Skeletal muscle cell (primary cell): ENCODE measurements at regions not wholly inside any gene's neighbourhood (a gene's known extent, or its start where the extent isn't known, plus 50 kb on each side); places are given as distances from the start of the nearest gene placed in this dataset.

Experiments used
- DNase-seq: peaks from one replicate; pipeline ENCODE4 v3.0.0-alpha.2; 2010; ENCODE audit warnings: low read depth
- H3K4me3 ChIP-seq: 2 replicates; pipeline ENCODE4 v1.5.1; 2011; ENCODE audit warnings: low read depth, mild to moderate bottlenecking, control low read depth, low read length, moderate library complexity

GRCh38 chr20:33940666-33941065 is 53.0 kb upstream of the RALY start:
- no peak overlapping the region for H3K4me3 ChIP-seq
- no peak for DNase-seq
